Tibial nerve (tissue), 4 donors: ENCODE measurements at regions not wholly inside any gene's neighbourhood (a gene's known extent, or its start where the extent isn't known, plus 50 kb on each side); places are given as distances from the start of the nearest gene placed in this dataset.

Source experiments
- DNase-seq, 2 donors: peaks; one replicate each; pipeline ENCODE4 v3.0.0-alpha.2; 2019; ENCODE audit warnings: low spot score in 2 of 2
- H3K27ac ChIP-seq, 4 donors: fragments of 200-600 bp; sonication (generic) in 3 of 4; one replicate each; pipeline ENCODE4 v1.5.1; 2017 to 2019; ENCODE audit warnings: mild to moderate bottlenecking in 1 of 4
- H3K27me3 ChIP-seq, 2 donors: fragments of 200-600 bp; sonication (generic) in 1 of 2; one replicate each; pipeline versions ENCODE4 v1.5.1 to v1.6.0; 2017 to 2019
- H3K36me3 ChIP-seq, 3 donors: fragments of 200-600 bp; sonication (generic); one replicate each; pipeline ENCODE4 v1.5.1; 2018 to 2019
- H3K4me1 ChIP-seq, 4 donors: fragments of 200-600 bp; sonication (generic) in 3 of 4; one replicate each; pipeline ENCODE4 v1.5.1; 2017 to 2019
- H3K4me3 ChIP-seq, 4 donors: fragments of 200-600 bp; sonication (generic) in 3 of 4; one replicate each; pipeline ENCODE4 v1.5.1; 2017 to 2019; ENCODE audit warnings: mild to moderate bottlenecking in 1 of 4, moderate library complexity in 1 of 4
- H3K9me3 ChIP-seq, 4 donors: fragments of 200-600 bp; sonication (generic) in 3 of 4; one replicate each; pipeline ENCODE4 v1.5.1; 2017 to 2019
- CTCF ChIP-seq, 5 experiments: fragments of 200-600 bp in 3 of 5; fragments of 450-650 bp in 2 of 5; sonication (generic) in 3 of 5; IDR thresholded peaks; one replicate each; pipeline ENCODE4 v1.5.1; 2016 to 2019; ENCODE audit warnings: antibody characterized with exemption in 5 of 5, mild to moderate bottlenecking in 3 of 5, moderate library complexity in 2 of 5
- EP300 ChIP-seq, 2 donors: sonication (generic); formaldehyde crosslinking; IDR thresholded peaks; one replicate each; pipeline ENCODE4 v1.6.1; 2017; ENCODE audit warnings: antibody characterized with exemption in 2 of 2, mild to moderate bottlenecking in 1 of 2
- POLR2A ChIP-seq, 2 donors: fragments of 450-650 bp; IDR thresholded peaks; one replicate each; pipeline ENCODE4 v1.6.1; 2017; ENCODE audit warnings: antibody characterized with exemption in 2 of 2, mild to moderate bottlenecking in 2 of 2, moderate library complexity in 2 of 2
- WGBS, 2 donors: methylation state at CpG; one replicate each; pipeline ENCODE4 v1.1.5; 2018; 5-methylcytosine and 5-hydroxymethylcytosine counted together

GRCh38 chr1:37174341-37174740, 140.0 kb upstream of the GRIK3 start:
- H3K9me3 ChIP-seq: no peaks in the 10 kb centered on the region
- DNase-seq: no peak

DNA sequence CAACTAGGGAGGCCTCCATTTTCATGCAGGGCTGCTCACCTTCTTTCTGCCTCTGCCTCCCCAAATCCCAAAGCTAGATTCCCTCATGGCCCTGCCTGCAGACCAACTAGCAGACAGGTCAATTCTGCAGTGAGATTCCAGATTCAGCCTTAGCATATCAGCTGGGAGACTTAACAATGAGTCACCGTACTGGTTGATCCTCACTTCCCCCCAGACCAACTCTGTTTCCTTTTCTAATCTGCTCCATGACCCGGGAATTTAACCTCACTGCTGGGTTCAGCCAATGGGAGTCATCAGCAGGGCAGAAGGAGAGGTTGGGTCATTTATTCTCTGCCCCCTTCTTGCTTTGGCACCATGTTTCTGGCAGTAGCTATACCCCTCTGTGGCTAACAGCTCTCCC, 140.6 kb upstream of the GRIK3 start:
- H3K4me3 ChIP-seq: no peak overlapping the region
- TF ChIP-seq EP300 (IDR thresholded peaks at IDR 0.05) (no peak), POLR2A (IDR thresholded peaks at IDR 0.05) (no peak), CTCF (IDR thresholded peaks at IDR 0.05) (no peak)
- H3K27me3 ChIP-seq: no peaks in the 10 kb centered on the region
- no peak for DNase-seq
- H3K4me1 ChIP-seq: no peaks in the 10 kb centered on the region
- no peaks in the 10 kb centered on the region for H3K36me3 ChIP-seq
- H3K9me3 ChIP-seq: no peaks in the 10 kb centered on the region
- WGBS, 2 donors: 18 to 30% methylated on average over 2 of the region's 2 CpGs
- no peak overlapping the region for H3K27ac ChIP-seq

More at GRCh38 chr1:37174341-37174740, 140.0 kb upstream of the GRIK3 start:
- Histone ChIP-seq H3K4me3 (no peak overlapping the region), H3K27me3 (no peaks in the 10 kb centered on the region), H3K4me1 (no peaks in the 10 kb centered on the region), H3K27ac (no peak overlapping the region), H3K36me3 (no peaks in the 10 kb centered on the region)
- TF ChIP-seq POLR2A (IDR thresholded peaks at IDR 0.05) (no peak), EP300 (IDR thresholded peaks at IDR 0.05) (no peak), CTCF (IDR thresholded peaks at IDR 0.05) (no peak)
- WGBS, 2 donors: 60 to 63% methylated on average over 3 of the region's 3 CpGs

DNA sequence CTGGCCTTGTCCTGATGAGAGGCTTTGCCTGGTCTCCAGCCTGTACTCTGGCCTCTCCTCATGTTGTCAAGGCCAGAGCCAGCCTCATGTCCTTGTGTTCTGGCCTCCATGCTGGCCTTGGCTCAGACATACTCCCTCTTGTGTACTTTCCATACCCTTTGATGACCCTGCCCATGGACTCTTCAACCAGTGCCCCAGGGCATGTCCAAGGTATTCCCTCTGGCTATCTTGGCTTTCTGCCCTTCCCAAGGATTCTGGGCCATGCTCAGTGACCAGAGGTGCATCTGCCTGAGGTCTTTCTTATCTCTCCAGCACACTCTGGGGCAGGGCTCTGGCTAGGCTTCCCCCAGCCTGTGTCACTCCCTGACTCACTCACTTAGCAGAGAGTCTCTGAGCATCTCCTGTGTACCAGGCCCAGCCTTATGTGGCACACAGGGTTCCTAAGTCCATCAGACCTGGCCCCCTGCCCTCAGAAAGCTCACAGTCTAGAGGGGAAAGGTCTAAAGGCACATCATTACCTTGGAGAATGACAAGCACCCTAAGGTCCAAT, 141.4 kb upstream of the GRIK3 start:
- DNase-seq: no peak
- H3K27me3 ChIP-seq: no peaks in the 10 kb centered on the region

GRCh38 chr1:37176269-37176668, 142.0 kb upstream of the GRIK3 start:
- H3K27me3 ChIP-seq: no peaks in the 10 kb centered on the region
- no peak overlapping the region for H3K4me3 ChIP-seq
- H3K9me3 ChIP-seq: no peaks in the 10 kb centered on the region
- 86 to 90% methylated on average over 1 of the region's 1 CpG for WGBS, 2 donors
- TF ChIP-seq CTCF (IDR thresholded peaks at IDR 0.05): no peak
- no peak for TF ChIP-seq EP300 (IDR thresholded peaks at IDR 0.05)
- TF ChIP-seq POLR2A (IDR thresholded peaks at IDR 0.05): no peak
- no peaks in the 10 kb centered on the region for H3K4me1 ChIP-seq
- no peaks in the 10 kb centered on the region for H3K36me3 ChIP-seq
- no peak overlapping the region for H3K27ac ChIP-seq
- no peak for DNase-seq

More for the DNA sequence above, 141.4 kb upstream of the GRIK3 start:
- Histone ChIP-seq H3K4me1 (no peaks in the 10 kb centered on the region), H3K27ac (no peak overlapping the region), H3K4me3 (no peak overlapping the region), H3K36me3 (no peaks in the 10 kb centered on the region), H3K9me3 (no peaks in the 10 kb centered on the region)
- TF ChIP-seq CTCF (IDR thresholded peaks at IDR 0.05) (no peak), POLR2A (IDR thresholded peaks at IDR 0.05) (no peak), EP300 (IDR thresholded peaks at IDR 0.05) (no peak)

- Histone ChIP-seq H3K9me3 (peaks cover 0 to 8% (median 0%) of the 10 kb centered on the region in 4 donors), H3K4me1 (no peaks in the 10 kb centered on the region), H3K36me3 (no peaks in the 10 kb centered on the region), H3K27me3 (no peaks in the 10 kb centered on the region), H3K27ac (no peak overlapping the region), H3K4me3 (no peak overlapping the region)
- no peak for DNase-seq
- WGBS, 2 donors: 80 to 83% methylated on average over 10 of the region's 10 CpGs
- TF ChIP-seq EP300 (IDR thresholded peaks at IDR 0.05) (no peak), POLR2A (IDR thresholded peaks at IDR 0.05) (no peak), CTCF (IDR thresholded peaks at IDR 0.05) (peak in 1 of 5 experiments; percentile 10)
Observed at GRCh38 chr1:37177230-37177864, 143.0 kb upstream of the GRIK3 start.
